Naive thymus-derived CD8-positive, alpha-beta T cell (primary cell): ENCODE measurements at regions not wholly inside any gene's neighbourhood (a gene's known extent, or its start where the extent isn't known, plus 50 kb on each side); places are given as distances from the start of the nearest gene placed in this dataset.

Source experiments
- ATAC-seq, 2 donors: fragments of 150-1000 bp; cut with Tn5 transposase in 1 of 2; sonication (Bioruptor Pico), chemical (Tn5 transposase) in 1 of 2; 1 replicate in 1 of 2; 2 replicates in 1 of 2; pipeline ENCODE4 v1.10.0; 2021; ENCODE audit warnings: mild to moderate bottlenecking in 2 of 2, moderate library complexity in 2 of 2
- POLR2A ChIA-PET: fragments of 350-600 bp; sonication (Branson Sonifier 250); formaldehyde crosslinking; loops from one replicate; lab custom pipeline; 2021; ENCODE audit warnings: antibody characterized with exemption; lab: Charles Lee
- DNase-seq, 10 donors: peaks; one replicate each; pipeline versions ENCODE4 v3.0.0 to v3.0.0-alpha.2; 2020 to 2022
- H3K27ac Mint-ChIP-seq, 10 donors: one replicate each; pipeline ENCODE4 v1.8.0; 2020 to 2022; ENCODE audit warnings: mild to moderate bottlenecking in 10 of 10, mixed read lengths in 10 of 10, moderate library complexity in 4 of 10, inconsistent platforms in 1 of 10
- H3K27me3 Mint-ChIP-seq, 5 donors: one replicate each; pipeline ENCODE4 v1.8.0; 2021 to 2022; ENCODE audit warnings: mixed read lengths in 5 of 5
- H3K36me3 Mint-ChIP-seq, 3 donors: one replicate each; pipeline ENCODE4 v1.8.0; 2020 to 2022; ENCODE audit warnings: mixed read lengths in 3 of 3, mild to moderate bottlenecking in 2 of 3, inconsistent platforms in 1 of 3
- H3K4me1 Mint-ChIP-seq, 4 donors: one replicate each; pipeline ENCODE4 v1.8.0; 2021 to 2022; ENCODE audit warnings: mixed read lengths in 4 of 4
- H3K4me3 Mint-ChIP-seq, 10 donors: one replicate each; pipeline ENCODE4 v1.8.0; 2020 to 2022; ENCODE audit warnings: mild to moderate bottlenecking in 10 of 10, mixed read lengths in 10 of 10, moderate library complexity in 6 of 10, inconsistent platforms in 1 of 10
- H3K9me3 Mint-ChIP-seq, 9 donors: one replicate each; pipeline ENCODE4 v1.8.0; 2020 to 2022; ENCODE audit warnings: mixed read lengths in 9 of 9, mild to moderate bottlenecking in 3 of 9, inconsistent platforms in 1 of 9, moderate library complexity in 1 of 9

DNA sequence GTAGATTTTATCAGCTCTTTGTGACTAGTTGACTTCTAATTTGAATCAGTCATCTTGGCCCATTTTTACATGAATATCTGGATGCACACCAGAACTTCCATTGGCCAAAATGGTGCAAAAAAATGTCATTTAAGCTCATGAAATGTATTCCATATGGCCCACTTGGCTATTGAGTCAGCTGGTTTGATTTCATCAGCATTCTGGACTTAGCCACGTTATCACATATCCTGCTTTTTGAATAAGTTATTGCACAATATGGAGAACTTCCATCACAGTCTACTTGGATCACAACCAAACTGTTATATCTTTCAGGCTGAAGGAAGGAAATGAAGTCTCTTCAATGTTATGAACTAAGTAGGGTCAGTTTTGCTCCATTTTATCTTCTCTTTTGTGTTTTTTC, 640.6 kb downstream of the PCDH7 start:
- Mint-ChIP-seq H3K4me3 (no peak overlapping the region), H3K27me3 (no peaks in the 10 kb centered on the region), H3K36me3 (no peaks in the 10 kb centered on the region), H3K4me1 (no peaks in the 10 kb centered on the region), H3K27ac (no peak overlapping the region), H3K9me3 (peaks cover 0 to 11% (median 4%) of the 10 kb centered on the region in 9 donors)
- POLR2A ChIA-PET: no interaction called here
- DNase-seq (no peak), ATAC-seq (no peak)

DNA sequence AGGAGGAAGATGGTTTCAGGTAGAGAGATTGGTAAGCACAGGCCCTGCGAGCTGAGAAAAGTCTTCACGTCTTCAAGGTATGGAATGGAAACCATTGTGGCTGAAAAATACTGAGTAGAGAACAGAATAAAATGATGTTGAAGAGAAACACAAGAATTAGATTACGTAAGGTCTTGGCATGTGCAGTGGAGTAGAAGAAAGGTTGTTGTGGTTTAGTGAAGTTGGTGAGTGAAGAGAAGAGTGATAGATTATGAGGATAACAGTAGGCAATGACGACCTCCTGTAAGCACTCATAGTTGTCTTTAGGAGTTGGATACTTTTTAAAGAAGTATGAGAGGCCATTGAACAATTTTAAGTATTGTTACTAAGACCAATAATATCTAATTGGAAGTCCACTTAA, 642.6 kb downstream of the PCDH7 start:
- no peak for ATAC-seq
- peaks cover 0 to 11% (median 4%) of the 10 kb centered on the region in 9 donors for H3K9me3 Mint-ChIP-seq
- DNase-seq: no peak
- H3K36me3 Mint-ChIP-seq: no peaks in the 10 kb centered on the region
- H3K27ac Mint-ChIP-seq: no peak overlapping the region
- H3K4me3 Mint-ChIP-seq: no peak overlapping the region
- H3K27me3 Mint-ChIP-seq: no peaks in the 10 kb centered on the region
- POLR2A ChIA-PET: no interaction called here
- no peaks in the 10 kb centered on the region for H3K4me1 Mint-ChIP-seq

DNA sequence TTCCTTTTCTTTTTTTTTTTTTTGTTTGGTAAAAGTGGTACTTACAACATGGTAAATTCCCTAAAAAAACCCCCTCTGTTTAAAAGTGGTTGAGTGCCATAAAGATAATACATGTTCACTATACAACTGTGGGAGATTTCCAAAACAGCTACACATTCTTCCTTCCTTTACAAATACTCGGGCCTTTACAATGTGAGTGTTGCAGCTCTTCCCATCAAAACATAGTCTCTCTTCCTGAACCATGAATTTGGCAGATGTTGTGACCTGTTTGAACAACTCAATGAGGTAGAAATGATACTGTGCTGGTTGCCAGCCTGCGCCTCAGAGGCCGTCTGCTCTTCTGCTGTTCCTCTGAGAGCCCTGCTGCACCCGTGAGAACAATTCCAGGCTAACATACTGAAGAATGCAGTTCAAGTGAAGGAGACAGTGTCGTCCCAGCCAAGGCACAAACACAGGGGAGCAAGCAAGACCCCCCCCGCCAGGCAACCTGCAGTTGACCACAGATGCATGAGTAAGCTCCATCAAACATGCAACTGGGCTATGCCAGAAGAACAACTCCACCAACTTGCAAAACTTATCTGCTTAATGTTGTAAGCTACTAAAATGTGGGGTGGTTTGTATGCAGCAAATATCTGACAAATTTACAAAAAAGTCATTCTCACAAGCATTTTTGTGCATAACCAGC, 645.0 kb downstream of the PCDH7 start:
- Mint-ChIP-seq H3K36me3 (no peaks in the 10 kb centered on the region), H3K27me3 (no peaks in the 10 kb centered on the region), H3K9me3 (peaks cover 0 to 9% (median 4%) of the 10 kb centered on the region in 9 donors), H3K27ac (no peak overlapping the region), H3K4me3 (no peak overlapping the region), H3K4me1 (no peaks in the 10 kb centered on the region)
- no peak for DNase-seq
- ATAC-seq: no peak
- POLR2A ChIA-PET: no interaction called here

DNA sequence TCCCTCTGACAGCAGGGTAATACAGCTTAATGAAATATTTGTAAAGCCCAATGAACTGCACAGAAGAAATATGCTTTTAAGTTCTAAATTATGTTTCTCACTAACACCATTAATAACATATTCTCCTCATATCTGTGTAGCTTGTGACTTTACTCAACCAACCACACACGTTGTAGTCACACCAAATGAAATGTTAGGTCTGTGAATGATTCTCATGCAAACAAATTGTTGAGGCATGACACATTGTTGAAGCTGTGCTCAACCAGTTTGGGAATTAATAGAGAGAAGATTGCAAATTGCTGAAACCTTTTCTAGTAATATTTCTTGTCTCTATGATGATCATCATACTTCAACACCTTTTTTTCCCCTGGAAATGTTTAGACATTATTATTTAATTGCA, 645.9 kb downstream of the PCDH7 start:
- Mint-ChIP-seq H3K27ac (no peak overlapping the region), H3K9me3 (peaks cover 0 to 9% (median 4%) of the 10 kb centered on the region in 9 donors), H3K27me3 (no peaks in the 10 kb centered on the region), H3K4me3 (no peak overlapping the region), H3K36me3 (no peaks in the 10 kb centered on the region), H3K4me1 (no peaks in the 10 kb centered on the region)
- ATAC-seq (no peak), DNase-seq (no peak)
- POLR2A ChIA-PET: no interaction called here

DNA sequence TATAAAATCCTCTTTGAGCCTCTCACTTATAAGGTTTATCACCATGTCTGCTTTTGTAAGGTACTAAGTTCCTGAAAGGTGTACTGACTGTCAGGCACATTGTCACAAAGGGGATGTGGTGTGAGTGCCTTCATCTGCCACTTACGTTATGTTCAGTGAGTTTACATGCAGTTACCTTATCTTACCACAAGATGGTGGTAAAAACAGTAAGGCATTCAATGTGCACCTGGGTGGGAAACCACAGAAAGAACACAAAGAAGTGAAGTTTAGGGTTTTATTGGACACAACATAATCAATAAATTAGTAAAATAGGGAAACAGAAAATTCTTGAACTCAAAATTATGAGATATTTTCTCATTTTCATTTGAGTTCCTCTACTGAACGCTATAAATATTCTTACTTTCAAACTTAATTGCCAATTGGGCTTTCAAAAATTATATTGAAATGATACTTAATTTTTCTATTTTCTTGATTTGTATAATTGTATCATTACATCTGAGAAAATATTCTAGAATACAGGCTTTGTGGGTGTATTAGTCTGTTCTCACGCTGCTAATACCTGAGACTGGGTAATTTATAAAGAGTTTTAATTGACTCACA, 650.8 kb downstream of the PCDH7 start:
- no peaks in the 10 kb centered on the region for H3K36me3 Mint-ChIP-seq
- POLR2A ChIA-PET: no interaction called here
- ATAC-seq (peak in 1 of 2 donors; percentile 35), DNase-seq (peak in 2 of 10 donors; percentile 1 to 4)
- no peaks in the 10 kb centered on the region for H3K4me1 Mint-ChIP-seq
- no peak overlapping the region for H3K4me3 Mint-ChIP-seq
- H3K9me3 Mint-ChIP-seq: peaks cover 0 to 3% (median 0%) of the 10 kb centered on the region in 9 donors
- no peaks in the 10 kb centered on the region for H3K27me3 Mint-ChIP-seq
- no peak overlapping the region for H3K27ac Mint-ChIP-seq

DNA sequence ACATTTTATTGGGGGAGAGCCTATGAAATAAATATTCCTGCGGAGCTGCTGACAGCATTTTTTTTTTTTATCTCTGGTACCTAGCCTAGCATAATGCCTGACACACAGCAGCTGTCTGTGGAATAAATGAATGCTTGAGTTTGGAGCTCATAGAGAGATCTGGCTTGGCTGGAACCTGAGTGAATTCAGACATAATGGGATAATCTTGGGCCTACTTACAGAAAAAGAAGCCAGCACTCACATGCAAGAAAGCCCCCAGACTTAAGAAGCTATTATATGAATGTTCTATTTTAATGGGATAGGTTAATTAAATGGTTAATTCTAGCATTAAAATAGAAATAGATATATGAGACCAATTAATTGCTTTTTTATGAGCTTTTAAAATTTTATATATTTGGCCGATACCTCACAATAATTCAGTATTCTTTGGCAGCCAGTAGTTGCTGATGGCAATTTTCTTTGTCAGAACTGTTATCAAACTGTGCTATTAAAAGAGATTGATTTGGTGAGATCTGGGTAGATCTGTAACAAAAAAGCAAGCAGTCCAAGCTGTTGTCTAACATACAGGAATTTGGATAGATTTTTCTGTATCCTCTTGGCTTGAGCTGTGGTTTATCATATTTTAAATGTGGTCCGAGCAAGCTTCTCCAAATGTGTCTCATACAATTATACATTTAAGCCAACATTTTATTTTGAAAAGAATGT, 654.2 kb downstream of the PCDH7 start:
- no peak overlapping the region for H3K4me3 Mint-ChIP-seq
- H3K4me1 Mint-ChIP-seq: no peaks in the 10 kb centered on the region
- DNase-seq: no peak
- no peaks in the 10 kb centered on the region for H3K36me3 Mint-ChIP-seq
- H3K27me3 Mint-ChIP-seq: no peaks in the 10 kb centered on the region
- ATAC-seq: no peak
- POLR2A ChIA-PET: no interaction called here
- H3K27ac Mint-ChIP-seq: no peak overlapping the region
- peaks cover 0 to 5% (median 0%) of the 10 kb centered on the region in 9 donors for H3K9me3 Mint-ChIP-seq

DNA sequence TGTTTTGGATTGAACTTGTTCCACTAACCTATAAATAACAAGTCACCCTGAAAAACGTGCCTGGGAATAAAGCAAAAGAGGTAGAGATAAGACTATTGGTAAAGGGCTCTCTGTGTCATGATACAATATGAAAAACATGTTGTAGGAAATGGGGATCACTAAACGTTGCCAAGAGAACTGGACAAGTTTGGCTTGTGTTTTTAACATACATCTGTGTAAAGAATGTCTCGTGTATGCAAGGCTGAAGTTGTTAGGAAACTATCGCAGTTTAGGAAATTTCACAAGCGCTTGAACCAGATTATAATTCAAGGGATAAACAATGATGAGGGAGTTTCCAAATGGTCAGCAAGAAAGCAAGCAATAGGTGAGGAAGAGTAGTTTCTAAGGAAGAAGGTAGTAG, 655.8 kb downstream of the PCDH7 start:
- POLR2A ChIA-PET: no interaction called here
- Mint-ChIP-seq H3K27me3 (no peaks in the 10 kb centered on the region), H3K4me3 (no peak overlapping the region), H3K9me3 (peaks cover 0 to 5% (median 0%) of the 10 kb centered on the region in 9 donors), H3K4me1 (no peaks in the 10 kb centered on the region), H3K27ac (no peak overlapping the region), H3K36me3 (no peaks in the 10 kb centered on the region)
- DNase-seq (no peak), ATAC-seq (no peak)

DNA sequence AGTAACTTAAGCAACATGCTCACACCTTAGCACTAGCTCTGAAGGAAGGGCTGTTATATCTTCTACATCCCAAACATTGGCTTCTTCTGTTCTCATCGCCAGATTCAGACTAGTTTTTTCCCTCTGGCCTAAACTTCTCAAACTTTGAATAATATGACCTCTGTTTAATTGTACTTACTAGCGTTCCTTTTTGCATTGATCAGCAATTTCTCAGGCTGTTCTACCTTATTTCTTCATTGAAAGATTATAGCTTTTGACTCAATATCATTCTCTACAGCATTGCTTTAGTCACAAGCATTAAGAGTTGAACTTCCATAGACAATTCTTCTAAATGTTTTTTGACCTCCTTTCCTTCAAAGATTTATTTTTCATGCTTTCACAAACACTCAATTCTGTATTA, 659.2 kb downstream of the PCDH7 start:
- H3K4me1 Mint-ChIP-seq: no peaks in the 10 kb centered on the region
- no peak for ATAC-seq
- POLR2A ChIA-PET: no interaction called here
- H3K9me3 Mint-ChIP-seq: peaks cover 0 to 5% (median 0%) of the 10 kb centered on the region in 9 donors
- no peak overlapping the region for H3K27ac Mint-ChIP-seq
- H3K36me3 Mint-ChIP-seq: no peaks in the 10 kb centered on the region
- no peak overlapping the region for H3K4me3 Mint-ChIP-seq
- no peaks in the 10 kb centered on the region for H3K27me3 Mint-ChIP-seq
- DNase-seq: no peak

DNA sequence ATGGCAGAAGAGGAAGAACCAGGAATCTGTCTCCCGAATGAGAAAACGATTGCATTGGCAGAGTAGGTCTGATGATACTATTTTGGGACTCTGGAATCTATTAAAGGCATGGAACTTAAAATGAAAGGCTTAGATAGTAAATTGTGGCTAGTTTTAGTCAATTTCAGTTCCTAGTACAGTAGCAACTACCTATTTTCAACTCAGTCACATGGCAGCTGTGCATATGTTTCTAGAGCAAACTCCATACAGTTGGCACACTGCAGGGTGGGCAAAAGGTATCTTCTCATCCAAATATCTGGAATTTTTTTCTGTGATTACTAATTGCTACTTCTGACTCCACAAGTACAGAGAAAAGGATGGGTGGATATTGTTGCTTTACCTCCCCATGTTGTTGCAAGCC, 663.6 kb downstream of the PCDH7 start:
- H3K27ac Mint-ChIP-seq: no peak overlapping the region
- peaks cover 0 to 7% (median 0%) of the 10 kb centered on the region in 9 donors for H3K9me3 Mint-ChIP-seq
- ATAC-seq: no peak
- H3K4me3 Mint-ChIP-seq: no peak overlapping the region
- H3K27me3 Mint-ChIP-seq: no peaks in the 10 kb centered on the region
- H3K4me1 Mint-ChIP-seq: no peaks in the 10 kb centered on the region
- POLR2A ChIA-PET: no interaction called here
- H3K36me3 Mint-ChIP-seq: no peaks in the 10 kb centered on the region
- no peak for DNase-seq

DNA sequence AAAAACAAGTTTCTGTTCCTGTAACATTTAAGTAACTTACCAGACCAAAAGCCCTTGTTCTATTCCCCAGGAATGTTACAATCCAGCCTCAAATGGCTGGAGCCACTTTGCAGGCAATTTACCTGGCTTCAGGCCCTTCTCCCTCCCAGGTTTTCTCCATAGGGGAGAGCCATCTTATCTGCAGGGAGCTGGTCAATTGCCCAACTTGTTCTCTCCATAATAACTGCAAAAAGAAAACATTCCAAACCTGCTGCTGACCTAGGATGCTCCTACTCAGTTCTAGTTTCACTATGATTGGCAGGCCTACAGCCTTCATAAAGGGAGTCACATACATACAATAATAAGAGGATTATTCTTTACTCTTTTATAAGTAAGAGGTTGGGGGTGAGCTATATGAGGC, 670.7 kb downstream of the PCDH7 start:
- no peaks in the 10 kb centered on the region for H3K4me1 Mint-ChIP-seq
- H3K27ac Mint-ChIP-seq: no peak overlapping the region
- POLR2A ChIA-PET: no interaction called here
- no peak overlapping the region for H3K4me3 Mint-ChIP-seq
- H3K9me3 Mint-ChIP-seq: peaks cover 0 to 9% (median 2%) of the 10 kb centered on the region in 9 donors
- DNase-seq (no peak), ATAC-seq (no peak)
- no peaks in the 10 kb centered on the region for H3K27me3 Mint-ChIP-seq
- no peaks in the 10 kb centered on the region for H3K36me3 Mint-ChIP-seq

DNA sequence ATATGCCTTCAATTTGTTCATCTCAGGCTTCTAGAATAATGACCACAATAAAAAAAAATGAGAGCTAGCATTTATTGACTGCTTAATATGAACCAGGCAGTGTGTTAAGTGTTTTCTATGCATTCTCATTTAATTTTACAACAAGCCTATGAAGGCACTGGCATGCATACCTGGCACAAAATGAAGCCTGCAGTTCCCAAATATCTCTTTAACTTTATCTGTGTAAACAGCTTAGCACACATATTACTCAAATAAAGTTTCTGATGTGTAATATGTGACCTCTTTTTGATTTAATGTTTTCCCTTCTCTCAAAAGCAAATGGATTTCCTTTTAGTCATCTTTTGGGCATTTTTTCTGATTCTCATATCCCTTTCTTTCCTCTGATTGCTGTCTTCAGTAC, 671.8 kb downstream of the PCDH7 start:
- ATAC-seq (no peak), DNase-seq (no peak)
- Mint-ChIP-seq H3K4me3 (no peak overlapping the region), H3K27ac (no peak overlapping the region), H3K9me3 (peaks cover 0 to 11% (median 5%) of the 10 kb centered on the region in 9 donors), H3K4me1 (no peaks in the 10 kb centered on the region), H3K36me3 (no peaks in the 10 kb centered on the region), H3K27me3 (no peaks in the 10 kb centered on the region)
- POLR2A ChIA-PET: no interaction called here

DNA sequence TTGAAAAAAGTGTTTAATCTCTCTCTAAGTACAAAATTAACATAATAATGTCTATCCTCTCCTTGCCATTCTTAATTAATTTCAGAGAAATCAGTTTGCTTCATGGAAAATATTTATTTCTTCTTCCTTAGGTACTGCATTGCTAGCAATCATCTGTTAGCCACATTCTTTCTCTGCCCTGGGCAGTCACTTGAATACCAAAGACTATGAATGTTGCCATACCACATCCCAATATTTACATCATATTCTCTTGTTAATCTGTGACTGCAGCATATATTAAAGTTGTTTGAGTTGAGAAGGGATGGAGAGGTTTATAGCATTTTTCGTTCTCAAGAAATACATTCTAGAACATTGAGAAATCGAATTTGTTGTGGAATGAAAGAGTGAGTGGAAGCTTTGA, 672.8 kb downstream of the PCDH7 start:
- Mint-ChIP-seq H3K4me3 (no peak overlapping the region), H3K36me3 (no peaks in the 10 kb centered on the region), H3K9me3 (peaks cover 0 to 14% (median 5%) of the 10 kb centered on the region in 9 donors), H3K27me3 (no peaks in the 10 kb centered on the region), H3K4me1 (no peaks in the 10 kb centered on the region), H3K27ac (no peak overlapping the region)
- DNase-seq: no peak
- no peak for ATAC-seq
- POLR2A ChIA-PET: no interaction called here

DNA sequence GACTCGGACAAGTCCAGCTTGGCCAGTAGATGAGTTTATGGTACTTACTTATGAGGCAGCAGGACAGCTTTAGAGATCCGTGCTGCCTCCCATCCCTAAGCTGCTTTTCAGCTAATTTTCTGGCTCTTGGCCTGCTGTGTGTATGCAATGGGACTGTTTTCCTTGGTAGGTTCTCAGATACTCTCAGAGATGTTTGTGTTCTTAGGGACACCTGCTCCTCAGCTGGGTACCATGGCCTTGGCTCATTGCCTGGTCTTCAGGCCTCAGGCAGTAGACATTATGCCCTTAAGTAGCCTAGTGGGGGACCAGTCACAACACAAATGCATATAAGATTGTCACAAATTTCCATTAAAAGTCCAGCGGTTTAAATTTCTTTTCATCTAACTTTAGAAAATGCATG, 688.0 kb downstream of the PCDH7 start:
- Mint-ChIP-seq H3K27me3 (no peaks in the 10 kb centered on the region), H3K9me3 (peaks cover 0 to 13% (median 7%) of the 10 kb centered on the region in 9 donors), H3K36me3 (no peaks in the 10 kb centered on the region), H3K4me3 (no peak overlapping the region), H3K4me1 (no peaks in the 10 kb centered on the region), H3K27ac (no peak overlapping the region)
- no peak for DNase-seq
- ATAC-seq: no peak
- POLR2A ChIA-PET: no interaction called here
